HG03457 (cell line): ENCODE measurements at regions not wholly inside any gene's neighbourhood (a gene's known extent, or its start where the extent isn't known, plus 50 kb on each side); places are given as distances from the start of the nearest gene placed in this dataset.
"Not testable (repeated sequence)": the region's sequence is repeated elsewhere in the genome, so short reads cannot be mapped to it uniquely, and the experiment has no call there.

ENCODE experiments used
- ATAC-seq: cut with Tn5 transposase; IDR thresholded peaks from one replicate; pipeline ENCODE4 v1.9.1; 2021; ENCODE audit warnings: moderate number of reproducible peaks; ENCODE audit not compliant: unreplicated experiment

GRCh38 chr4:186845137-186845842 lies 121.6 kb upstream of the FAT1 start:
- no peak for ATAC-seq

GRCh38 chr4:186846426-186846825 lies 122.8 kb upstream of the FAT1 start:
- no peak for ATAC-seq

- ATAC-seq, result not testable (repeated sequence)
Observed at GRCh38 chr4:186847429-186848131, 123.9 kb upstream of the FAT1 start.

- ATAC-seq, result no peak
Observed at GRCh38 chr4:186848437-186848836, 124.8 kb upstream of the FAT1 start.

GRCh38 chr4:186851291-186852072 lies 127.8 kb upstream of the FAT1 start:
- ATAC-seq, result no peak

- ATAC-seq, result no peak
Observed at GRCh38 chr4:186852073-186852420, 128.4 kb upstream of the FAT1 start.

GRCh38 chr4:186852964-186853391 lies 129.3 kb upstream of the FAT1 start:
- peak; percentile 79 for ATAC-seq

- ATAC-seq, result no peak
Observed at GRCh38 chr4:186854256-186854655, 130.6 kb upstream of the FAT1 start.

GRCh38 chr4:186855111-186855510 lies 131.5 kb upstream of the FAT1 start:
- ATAC-seq, result no peak

GRCh38 chr4:186857793-186858192 lies 134.1 kb upstream of the FAT1 start:
- no peak for ATAC-seq

- ATAC-seq, result no peak
Observed at GRCh38 chr4:186858355-186858754, 134.7 kb upstream of the FAT1 start.

- no peak for ATAC-seq
Observed at GRCh38 chr4:186859420-186859819, 135.8 kb upstream of the FAT1 start.

GRCh38 chr4:186861317-186861716 lies 137.7 kb upstream of the FAT1 start:
- ATAC-seq, result no peak

- no peak for ATAC-seq
Observed at GRCh38 chr4:186871856-186872255, 148.2 kb upstream of the FAT1 start.

GRCh38 chr4:186873095-186873494 lies 149.4 kb upstream of the FAT1 start:
- not testable (repeated sequence) for ATAC-seq

GRCh38 chr4:186875476-186875875 lies 151.8 kb upstream of the FAT1 start:
- ATAC-seq, result no peak

- ATAC-seq, result no peak
Observed at GRCh38 chr4:186876961-186877626, 153.4 kb upstream of the FAT1 start.

- no peak for ATAC-seq
Observed at GRCh38 chr4:186878203-186878776, 154.6 kb upstream of the FAT1 start.

- no peak for ATAC-seq
Observed at GRCh38 chr4:186881521-186882220, 158.0 kb upstream of the FAT1 start.

- ATAC-seq, result no peak
Observed at GRCh38 chr4:186882293-186882692, 158.6 kb upstream of the FAT1 start.
